ENCODE measurements at regions not wholly inside any gene's neighbourhood (a gene's known extent, or its start where the extent isn't known, plus 50 kb on each side); places are given as distances from the start of the nearest gene placed in this dataset.

DNA sequence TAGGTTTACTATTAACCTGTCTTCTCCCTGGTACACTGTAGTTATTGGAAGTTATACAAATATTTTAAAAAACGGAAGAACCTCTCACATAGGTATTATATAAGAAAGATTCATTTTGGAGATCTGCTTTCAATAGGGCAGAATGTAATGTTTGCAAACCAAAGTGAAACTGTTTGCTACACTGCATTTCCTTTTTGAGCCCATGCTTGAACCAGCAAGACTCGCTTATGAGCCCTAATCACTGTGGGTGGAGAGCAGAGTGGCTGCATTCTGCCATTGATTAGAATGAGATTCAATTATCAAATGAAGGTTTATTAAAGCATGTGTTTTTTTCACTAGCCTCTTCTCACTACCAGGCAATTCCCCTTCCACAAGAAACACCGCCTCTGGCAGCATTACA lies 589.7 kb downstream of the CDH11 start:
- intact Hi-C loops (cut with DNase I) = no loop called here
- TF ChIP-seq, protein P1, sequence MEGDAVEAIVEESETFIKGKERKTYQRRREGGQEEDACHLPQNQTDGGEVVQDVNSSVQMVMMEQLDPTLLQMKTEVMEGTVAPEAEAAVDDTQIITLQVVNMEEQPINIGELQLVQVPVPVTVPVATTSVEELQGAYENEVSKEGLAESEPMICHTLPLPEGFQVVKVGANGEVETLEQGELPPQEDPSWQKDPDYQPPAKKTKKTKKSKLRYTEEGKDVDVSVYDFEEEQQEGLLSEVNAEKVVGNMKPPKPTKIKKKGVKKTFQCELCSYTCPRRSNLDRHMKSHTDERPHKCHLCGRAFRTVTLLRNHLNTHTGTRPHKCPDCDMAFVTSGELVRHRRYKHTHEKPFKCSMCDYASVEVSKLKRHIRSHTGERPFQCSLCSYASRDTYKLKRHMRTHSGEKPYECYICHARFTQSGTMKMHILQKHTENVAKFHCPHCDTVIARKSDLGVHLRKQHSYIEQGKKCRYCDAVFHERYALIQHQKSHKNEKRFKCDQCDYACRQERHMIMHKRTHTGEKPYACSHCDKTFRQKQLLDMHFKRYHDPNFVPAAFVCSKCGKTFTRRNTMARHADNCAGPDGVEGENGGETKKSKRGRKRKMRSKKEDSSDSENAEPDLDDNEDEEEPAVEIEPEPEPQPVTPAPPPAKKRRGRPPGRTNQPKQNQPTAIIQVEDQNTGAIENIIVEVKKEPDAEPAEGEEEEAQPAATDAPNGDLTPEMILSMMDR (IDR thresholded peaks at IDR 0.05) = no peak
- Histone ChIP-seq H3K36me3 (no peaks in the 10 kb centered on the region), H3K9me3 (no peaks in the 10 kb centered on the region), H3K4me3 (no peak overlapping the region), H3K27me3 (no peaks in the 10 kb centered on the region), H3K4me1 (no peaks in the 10 kb centered on the region), H3K27ac (no peak overlapping the region)
- no peak for DNase-seq
- no peak for ATAC-seq

DNA sequence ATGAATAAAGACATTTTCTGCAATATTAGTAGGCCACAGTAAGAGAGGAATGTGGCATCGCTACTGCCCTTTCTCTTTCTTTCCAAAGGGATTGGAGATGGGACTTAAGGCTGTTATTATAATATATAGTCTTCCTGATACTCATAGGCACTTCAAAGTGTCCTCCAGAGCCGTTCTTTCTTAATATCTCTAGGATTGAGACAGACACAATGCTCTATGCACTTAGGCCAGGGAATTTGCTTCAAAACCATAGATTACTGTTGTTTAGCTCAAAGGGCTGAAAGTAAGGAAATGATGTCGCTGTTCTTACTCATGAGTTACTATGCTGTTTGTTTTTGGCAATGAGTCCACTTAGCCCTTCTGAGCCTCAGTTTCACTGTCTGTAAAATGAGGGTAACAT lies 590.5 kb downstream of the CDH11 start:
- no peaks in the 10 kb centered on the region for H3K9me3 ChIP-seq
- H3K36me3 ChIP-seq = no peaks in the 10 kb centered on the region
- H3K27ac ChIP-seq = no peak overlapping the region
- ATAC-seq (no peak), DNase-seq (no peak)
- no peaks in the 10 kb centered on the region for H3K27me3 ChIP-seq
- TF ChIP-seq, protein P1 (IDR thresholded peaks at IDR 0.05) = no peak
- intact Hi-C loops (cut with DNase I) = no loop called here
- H3K4me3 ChIP-seq = no peak overlapping the region
- H3K4me1 ChIP-seq = no peaks in the 10 kb centered on the region

DNA sequence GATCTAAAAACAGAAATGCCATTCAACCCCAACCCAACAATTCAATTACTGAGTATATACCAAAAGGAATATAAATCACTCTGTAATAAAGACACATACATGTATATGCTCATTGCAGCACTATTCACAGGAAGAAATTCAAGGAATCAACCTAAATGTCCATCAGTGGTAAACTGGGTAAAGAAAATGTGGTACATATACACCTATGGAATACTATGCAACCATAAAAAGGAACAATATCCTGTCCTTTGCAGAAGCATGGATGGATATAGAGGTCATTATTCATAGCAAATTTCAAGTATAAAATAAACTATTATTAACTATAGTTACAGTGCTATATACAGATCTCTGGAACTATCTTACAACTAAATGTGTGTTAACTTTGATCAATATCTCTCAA lies 599.3 kb downstream of the CDH11 start:
- ATAC-seq (no peak), DNase-seq (no peak)
- no peaks in the 10 kb centered on the region for H3K9me3 ChIP-seq
- H3K27ac ChIP-seq = no peak overlapping the region
- no peaks in the 10 kb centered on the region for H3K4me1 ChIP-seq
- TF ChIP-seq, protein P1 (IDR thresholded peaks at IDR 0.05) = no peak
- no peaks in the 10 kb centered on the region for H3K27me3 ChIP-seq
- H3K36me3 ChIP-seq = no peaks in the 10 kb centered on the region
- H3K4me3 ChIP-seq = no peak overlapping the region
- intact Hi-C loops (cut with DNase I) = no loop called here

DNA sequence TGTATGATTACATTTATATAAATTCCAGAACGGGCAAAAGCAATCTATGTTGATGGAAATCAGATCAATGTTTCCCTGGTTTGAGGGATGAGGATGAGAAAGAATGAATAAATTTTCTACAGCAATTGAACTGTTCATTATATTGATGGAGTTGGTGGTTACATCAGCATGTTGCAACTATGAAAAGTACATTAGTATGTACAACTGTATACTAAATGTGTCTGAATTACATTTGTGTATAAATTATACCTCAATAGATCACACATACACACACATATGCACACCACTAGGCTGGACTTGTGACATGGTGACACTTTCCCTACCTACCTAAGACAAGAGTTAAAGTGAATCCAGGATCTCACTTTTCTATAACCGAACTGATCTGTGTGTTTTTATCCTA lies 608.0 kb downstream of the CDH11 start:
- H3K27me3 ChIP-seq = no peaks in the 10 kb centered on the region
- no peak overlapping the region for H3K4me3 ChIP-seq
- no peaks in the 10 kb centered on the region for H3K4me1 ChIP-seq
- H3K27ac ChIP-seq = no peak overlapping the region
- DNase-seq (no peak), ATAC-seq (no peak)
- TF ChIP-seq, protein P1 (IDR thresholded peaks at IDR 0.05) = no peak
- intact Hi-C loops (cut with DNase I) = no loop called here
- H3K9me3 ChIP-seq = no peaks in the 10 kb centered on the region
- no peaks in the 10 kb centered on the region for H3K36me3 ChIP-seq

DNA sequence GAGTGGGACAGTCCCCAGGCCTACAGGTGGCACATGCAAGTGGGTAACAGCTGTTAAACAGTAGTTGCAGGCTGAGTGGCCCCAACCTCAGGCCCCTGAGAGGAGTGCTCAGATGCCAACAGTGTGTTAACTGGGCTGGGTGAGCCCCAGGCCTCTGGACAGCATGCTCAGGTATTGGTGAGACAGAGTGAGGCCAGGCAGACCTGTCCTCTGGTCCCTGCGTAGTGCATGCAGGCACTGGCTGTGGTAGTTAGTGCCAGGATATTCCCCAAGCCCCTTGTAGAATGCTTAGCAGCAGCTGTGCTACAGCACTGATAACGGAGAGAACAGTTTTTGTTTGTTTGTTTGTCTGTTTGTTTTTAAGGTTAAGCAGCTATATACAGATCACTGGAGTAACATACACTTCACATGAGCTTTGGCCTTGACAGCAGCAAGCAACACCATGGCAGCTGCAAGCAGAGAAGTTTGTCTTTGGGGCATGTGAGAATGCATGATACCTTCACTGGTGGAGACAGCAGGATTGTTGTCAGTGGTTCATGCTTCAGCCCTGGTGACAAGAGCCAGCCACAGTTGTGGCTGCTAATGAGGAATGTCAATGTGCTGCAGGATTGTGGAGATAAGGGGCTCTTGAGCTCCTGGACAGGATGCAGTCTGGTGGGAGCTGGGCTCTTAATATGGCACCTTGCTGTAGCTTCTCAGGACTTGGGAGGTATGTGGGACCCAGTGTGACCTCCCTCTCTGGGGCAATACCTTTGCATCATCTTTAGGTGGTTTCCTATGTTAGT lies 614.4 kb downstream of the CDH11 start:
- H3K4me1 ChIP-seq = no peaks in the 10 kb centered on the region
- H3K9me3 ChIP-seq = no peaks in the 10 kb centered on the region
- no peaks in the 10 kb centered on the region for H3K27me3 ChIP-seq
- DNase-seq (no peak), ATAC-seq (peak; percentile 12)
- no peak overlapping the region for H3K27ac ChIP-seq
- no peaks in the 10 kb centered on the region for H3K36me3 ChIP-seq
- H3K4me3 ChIP-seq = no peak overlapping the region
- TF ChIP-seq, protein P1 (IDR thresholded peaks at IDR 0.05) = no peak
- intact Hi-C loops (cut with DNase I) = no loop called here

DNA sequence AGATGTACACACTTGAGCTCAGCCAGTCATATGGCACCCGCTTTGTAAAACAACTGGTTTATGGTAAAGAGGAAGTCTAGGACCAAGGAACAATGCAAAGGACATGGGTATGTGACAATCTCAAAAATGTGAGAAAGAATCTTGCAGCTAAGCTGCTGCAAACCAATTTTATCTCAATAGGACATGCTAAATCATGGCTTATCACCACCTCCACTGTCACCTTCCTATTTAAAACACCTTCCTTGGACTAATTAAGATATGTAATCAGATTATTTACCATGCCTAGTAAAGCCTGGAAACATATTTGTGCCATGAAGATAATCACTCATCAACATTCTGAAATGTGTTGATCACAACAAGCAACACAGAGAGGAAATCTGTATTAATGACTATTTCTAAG lies 622.7 kb downstream of the CDH11 start:
- Histone ChIP-seq H3K27ac (no peak overlapping the region), H3K9me3 (no peaks in the 10 kb centered on the region), H3K27me3 (no peaks in the 10 kb centered on the region), H3K4me3 (no peak overlapping the region), H3K36me3 (no peaks in the 10 kb centered on the region), H3K4me1 (no peaks in the 10 kb centered on the region)
- no peak for ATAC-seq
- TF ChIP-seq, protein P1 (IDR thresholded peaks at IDR 0.05) = no peak
- no peak for DNase-seq
- intact Hi-C loops (cut with DNase I) = no loop called here

All from upper lobe of right lung (tissue), 1 donor.